Body of pancreas (tissue), 4 donors: ENCODE measurements at regions not wholly inside any gene's neighbourhood (a gene's known extent, or its start where the extent isn't known, plus 50 kb on each side); places are given as distances from the start of the nearest gene placed in this dataset.

Experiments
- ATAC-seq: fragments of 150-250 bp; one replicate; pipeline ENCODE4 v1.9.1; 2016
- DNase-seq, 4 donors: peaks; one replicate each; pipeline ENCODE4 v3.0.0-alpha.2; 2019
- H3K27ac ChIP-seq, 4 donors: fragments of 200-600 bp; sonication (generic); 1 replicate in 3 of 4; 2 replicates in 1 of 4; pipeline versions ENCODE4 v1.5.1 to v1.6.1; 2016 to 2019; ENCODE audit warnings: mild to moderate bottlenecking in 1 of 4, mixed read lengths in 1 of 4, moderate library complexity in 1 of 4
- H3K27me3 ChIP-seq, 2 donors: fragments of 200-600 bp; sonication (generic); one replicate each; pipeline ENCODE4 v1.6.0; 2016; ENCODE audit warnings: mild to moderate bottlenecking in 1 of 2
- H3K36me3 ChIP-seq, 2 donors: fragments of 200-600 bp; sonication (generic); replicated peaks in 1 of 2; 2 replicates each; pipeline ENCODE4 v1.5.1; 2016; ENCODE audit warnings: low read depth in 2 of 2; ENCODE audit not compliant: insufficient read depth in 1 of 2
- H3K4me1 ChIP-seq: fragments of 200-600 bp; sonication (generic); one replicate; pipeline ENCODE4 v1.6.0; 2016
- H3K4me3 ChIP-seq, 2 donors: fragments of 200-600 bp; sonication (generic); 1 replicate in 1 of 2; 2 replicates in 1 of 2; pipeline ENCODE4 v1.5.1; 2016 to 2019
- H3K9me3 ChIP-seq, 3 donors: fragments of 200-600 bp; sonication (generic); 1 replicate in 2 of 3; 2 replicates in 1 of 3; pipeline ENCODE4 v1.5.1; 2016
- POLR2A ChIP-seq, 3 donors: fragments of 450-650 bp; IDR thresholded peaks; one replicate each; pipeline ENCODE4 v1.6.1; 2016; ENCODE audit warnings: antibody characterized with exemption in 3 of 3, mild to moderate bottlenecking in 2 of 3
- WGBS, 2 donors: methylation state at CpG; one replicate each; pipeline ENCODE4 v1.1.5; 2017; 5-methylcytosine and 5-hydroxymethylcytosine counted together
- intact Hi-C: fragments of 100-400 bp; cut with DNase I; formaldehyde crosslinking; loops from one replicate; pipeline ENCODE4 v1.15.1; 2023
- TF ChIP-seq, protein P1 (sequence below), 7 experiments: fragments of 450-650 bp in 4 of 7; fragments of 200-600 bp in 3 of 7; sonication (generic) in 3 of 7; IDR thresholded peaks; one replicate each; pipeline ENCODE4 v1.5.1; 2016 to 2019; ENCODE audit warnings: antibody characterized with exemption in 7 of 7

DNA sequence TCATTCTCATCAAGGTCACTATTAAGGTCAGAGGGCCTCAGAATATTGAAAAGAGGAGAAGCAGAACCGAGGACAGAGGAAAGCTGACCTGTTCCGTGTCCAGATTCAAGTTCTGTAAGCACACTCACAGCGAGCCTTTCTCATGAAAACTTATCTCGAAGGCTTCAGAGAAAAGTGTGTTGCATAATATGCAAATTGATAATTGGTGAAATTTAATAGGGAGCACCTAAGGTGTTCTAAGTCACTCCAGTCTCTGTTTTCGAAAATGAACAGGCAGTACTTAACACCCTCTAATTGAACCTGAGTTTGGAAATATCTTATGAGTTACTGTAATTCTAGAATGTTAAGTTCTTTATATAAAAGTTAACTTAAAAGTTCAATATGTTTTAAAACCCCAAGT, 181.2 kb upstream of the PDE10A start:
- H3K4me1 ChIP-seq, result peaks cover 3% of the 10 kb centered on the region
- WGBS, 2 donors, result 50 to 51% methylated on average over 5 of the region's 5 CpGs
- H3K9me3 ChIP-seq, result no peaks in the 10 kb centered on the region
- H3K27ac ChIP-seq, result no peak overlapping the region
- no peak for DNase-seq
- H3K36me3 ChIP-seq, result no peaks in the 10 kb centered on the region
- TF ChIP-seq, protein P1, sequence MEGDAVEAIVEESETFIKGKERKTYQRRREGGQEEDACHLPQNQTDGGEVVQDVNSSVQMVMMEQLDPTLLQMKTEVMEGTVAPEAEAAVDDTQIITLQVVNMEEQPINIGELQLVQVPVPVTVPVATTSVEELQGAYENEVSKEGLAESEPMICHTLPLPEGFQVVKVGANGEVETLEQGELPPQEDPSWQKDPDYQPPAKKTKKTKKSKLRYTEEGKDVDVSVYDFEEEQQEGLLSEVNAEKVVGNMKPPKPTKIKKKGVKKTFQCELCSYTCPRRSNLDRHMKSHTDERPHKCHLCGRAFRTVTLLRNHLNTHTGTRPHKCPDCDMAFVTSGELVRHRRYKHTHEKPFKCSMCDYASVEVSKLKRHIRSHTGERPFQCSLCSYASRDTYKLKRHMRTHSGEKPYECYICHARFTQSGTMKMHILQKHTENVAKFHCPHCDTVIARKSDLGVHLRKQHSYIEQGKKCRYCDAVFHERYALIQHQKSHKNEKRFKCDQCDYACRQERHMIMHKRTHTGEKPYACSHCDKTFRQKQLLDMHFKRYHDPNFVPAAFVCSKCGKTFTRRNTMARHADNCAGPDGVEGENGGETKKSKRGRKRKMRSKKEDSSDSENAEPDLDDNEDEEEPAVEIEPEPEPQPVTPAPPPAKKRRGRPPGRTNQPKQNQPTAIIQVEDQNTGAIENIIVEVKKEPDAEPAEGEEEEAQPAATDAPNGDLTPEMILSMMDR (IDR thresholded peaks at IDR 0.05), result no peak
- TF ChIP-seq POLR2A (IDR thresholded peaks at IDR 0.05), result no peak
- intact Hi-C loops, result no loop called here
- H3K27me3 ChIP-seq, result peaks cover 0 to 6% of the 10 kb centered on the region in 2 donors
- no peak for ATAC-seq
- no peak overlapping the region for H3K4me3 ChIP-seq

DNA sequence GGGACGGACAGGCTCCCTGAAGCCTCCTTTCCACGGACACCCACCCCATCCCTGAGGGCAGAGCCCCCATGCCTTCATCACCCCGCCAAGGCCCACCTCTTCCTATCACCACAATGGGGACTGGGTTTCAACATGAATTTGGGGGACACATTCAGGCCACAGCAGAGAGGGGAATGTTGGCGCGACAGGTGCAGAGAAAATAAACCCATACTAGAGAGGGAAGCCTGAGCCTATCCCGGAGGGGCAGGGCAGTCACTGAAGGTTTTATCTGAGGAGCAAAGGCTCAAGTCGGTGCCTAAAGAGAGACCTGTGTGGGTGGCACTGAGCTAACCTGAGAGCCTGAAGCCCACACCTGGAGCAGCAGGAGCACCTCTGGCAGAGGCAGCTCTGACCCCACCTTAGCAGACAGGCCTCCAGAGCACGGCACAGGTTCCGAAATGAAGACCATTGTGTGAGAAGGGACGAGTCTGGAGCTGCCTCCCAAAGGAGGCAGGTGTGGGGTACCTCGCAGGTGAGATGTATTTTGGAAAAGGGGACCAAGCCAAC, 180.6 kb upstream of the PDE10A start:
- Histone ChIP-seq H3K9me3 (no peaks in the 10 kb centered on the region), H3K36me3 (no peaks in the 10 kb centered on the region), H3K27ac (no peak overlapping the region), H3K27me3 (peaks cover 0 to 6% of the 10 kb centered on the region in 2 donors), H3K4me3 (no peak overlapping the region), H3K4me1 (peaks cover 3% of the 10 kb centered on the region)
- DNase-seq (no peak), ATAC-seq (no peak)
- intact Hi-C loops, result no loop called here
- 78 to 79% methylated on average over 7 to 11 of the region's 11 CpGs for WGBS, 2 donors
- no peak for TF ChIP-seq POLR2A (IDR thresholded peaks at IDR 0.05)
- TF ChIP-seq, protein P1 (IDR thresholded peaks at IDR 0.05), result no peak

DNA sequence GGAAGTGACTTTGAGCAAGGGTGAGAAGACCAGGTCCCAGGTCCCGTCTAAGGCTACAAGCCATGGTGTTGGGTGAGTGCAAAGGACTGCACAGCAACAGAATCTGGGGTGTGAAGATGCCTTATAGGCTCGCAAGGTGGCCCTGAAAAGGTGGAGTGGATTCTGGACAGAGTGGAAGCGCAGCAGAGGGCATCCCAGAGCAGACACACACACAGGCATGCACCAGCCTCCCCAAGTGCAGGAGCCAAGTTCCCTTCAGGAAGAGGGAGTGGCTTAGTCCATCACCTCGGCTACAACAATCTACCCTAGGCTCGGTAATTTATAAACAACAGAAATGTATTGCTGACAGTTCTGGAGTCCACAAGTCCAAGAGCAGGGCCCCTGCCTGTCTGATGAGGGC, 180.1 kb upstream of the PDE10A start:
- 66 to 67% methylated on average over 5 of the region's 5 CpGs for WGBS, 2 donors
- peaks cover 3% of the 10 kb centered on the region for H3K4me1 ChIP-seq
- H3K27ac ChIP-seq, result no peak overlapping the region
- intact Hi-C loops, result no loop called here
- H3K9me3 ChIP-seq, result no peaks in the 10 kb centered on the region
- no peak overlapping the region for H3K4me3 ChIP-seq
- TF ChIP-seq, protein P1 (IDR thresholded peaks at IDR 0.05), result no peak
- no peak for TF ChIP-seq POLR2A (IDR thresholded peaks at IDR 0.05)
- H3K36me3 ChIP-seq, result no peaks in the 10 kb centered on the region
- peaks cover 0 to 3% of the 10 kb centered on the region in 2 donors for H3K27me3 ChIP-seq
- DNase-seq (no peak), ATAC-seq (no peak)

DNA sequence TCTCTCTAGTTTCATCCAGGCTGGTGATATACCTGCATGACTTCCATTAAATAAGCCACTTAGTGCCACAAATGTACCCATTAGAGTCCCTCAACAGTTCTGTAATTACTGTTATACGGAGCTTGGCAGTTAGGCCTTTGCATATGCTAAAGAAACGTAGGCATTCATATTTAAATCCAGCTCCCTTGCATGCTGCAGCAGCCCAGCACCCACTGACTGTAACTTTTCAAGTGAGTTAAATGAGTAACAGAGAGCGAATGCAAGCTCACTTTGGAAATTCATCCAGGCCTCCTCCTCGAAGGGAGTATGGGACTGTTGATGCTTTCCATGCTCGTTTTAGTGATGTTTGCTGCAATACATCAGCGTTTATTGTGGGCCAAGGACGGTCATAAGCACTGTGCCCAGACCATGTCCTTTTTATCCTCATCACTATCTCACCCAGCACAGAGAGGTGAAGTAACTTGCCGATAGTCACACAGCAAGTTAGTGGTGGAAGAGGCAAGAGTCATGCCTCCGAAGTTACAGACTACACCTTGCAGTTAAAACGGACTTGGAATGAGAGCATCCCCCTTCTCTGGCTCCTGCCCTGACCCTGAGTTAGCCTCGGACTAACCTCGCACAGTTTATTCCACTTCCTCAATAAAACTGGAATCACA, 179.4 kb upstream of the PDE10A start:
- no peak overlapping the region for H3K27ac ChIP-seq
- TF ChIP-seq, protein P1 (IDR thresholded peaks at IDR 0.05), result no peak
- TF ChIP-seq POLR2A (IDR thresholded peaks at IDR 0.05), result no peak
- ATAC-seq (no peak), DNase-seq (no peak)
- H3K4me3 ChIP-seq, result no peak overlapping the region
- H3K36me3 ChIP-seq, result no peaks in the 10 kb centered on the region
- intact Hi-C loops, result no loop called here
- 57 to 73% methylated on average over 12 of the region's 12 CpGs for WGBS, 2 donors
- H3K9me3 ChIP-seq, result no peaks in the 10 kb centered on the region
- H3K27me3 ChIP-seq, result no peaks in the 10 kb centered on the region
- H3K4me1 ChIP-seq, result peaks cover 1% of the 10 kb centered on the region

DNA sequence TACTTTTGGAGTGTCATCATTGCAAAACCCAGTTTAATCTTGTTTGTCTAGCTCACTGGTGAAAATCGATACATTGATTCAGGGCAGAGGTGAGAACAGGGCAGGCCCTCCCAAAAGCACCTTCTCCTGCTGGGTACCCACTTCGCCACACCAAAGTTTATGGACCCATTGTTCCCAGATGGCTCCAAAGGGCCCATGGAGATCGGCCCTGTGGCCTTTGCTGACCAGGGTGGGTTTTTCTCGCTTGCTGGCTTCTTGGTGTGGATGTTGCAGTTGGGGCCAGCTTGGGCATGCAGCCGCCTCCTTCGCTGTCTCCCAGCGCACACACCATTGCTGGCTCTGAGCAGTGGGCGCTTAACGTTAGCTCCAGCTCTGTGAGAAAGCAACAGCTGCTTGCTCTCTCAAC, 178.1 kb upstream of the PDE10A start:
- intact Hi-C loops, result no loop called here
- 64 to 79% methylated on average over 4 to 9 of the region's 9 CpGs for WGBS, 2 donors
- no peak for ATAC-seq
- H3K9me3 ChIP-seq, result no peaks in the 10 kb centered on the region
- TF ChIP-seq, protein P1 (IDR thresholded peaks at IDR 0.05), result no peak
- no peak for TF ChIP-seq POLR2A (IDR thresholded peaks at IDR 0.05)
- no peak overlapping the region for H3K27ac ChIP-seq
- no peak overlapping the region for H3K4me3 ChIP-seq
- no peak for DNase-seq
- H3K4me1 ChIP-seq, result peaks cover 3% of the 10 kb centered on the region
- H3K27me3 ChIP-seq, result no peaks in the 10 kb centered on the region
- H3K36me3 ChIP-seq, result no peaks in the 10 kb centered on the region
